ENCODE measurements at regions not wholly inside any gene's neighbourhood (a gene's known extent, or its start where the extent isn't known, plus 50 kb on each side); places are given as distances from the start of the nearest gene placed in this dataset.
"Not testable (repeated sequence)": the region's sequence is repeated elsewhere in the genome, so short reads cannot be mapped to it uniquely, and the experiment has no call there.

DNA sequence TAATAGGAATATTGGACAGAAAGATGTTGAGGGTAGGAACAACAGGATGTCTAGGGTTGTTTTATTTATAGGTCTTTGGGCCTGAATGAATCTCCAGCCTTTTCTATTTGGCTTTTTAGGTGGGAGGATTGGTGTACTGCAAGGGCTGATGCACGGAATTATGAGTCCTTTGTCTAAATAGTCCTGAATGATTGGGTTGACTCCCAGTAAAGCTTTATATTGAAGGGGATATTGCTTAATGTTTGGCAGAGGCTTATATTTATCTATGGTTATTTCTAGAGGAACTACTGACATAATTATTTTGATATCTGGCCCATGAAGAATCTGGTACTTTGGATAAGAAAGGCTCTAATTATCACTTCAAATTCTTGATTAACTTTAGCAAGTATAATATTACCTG is 253.6 kb upstream of the AVPR1A start:
- DNase-seq = no peak

DNA sequence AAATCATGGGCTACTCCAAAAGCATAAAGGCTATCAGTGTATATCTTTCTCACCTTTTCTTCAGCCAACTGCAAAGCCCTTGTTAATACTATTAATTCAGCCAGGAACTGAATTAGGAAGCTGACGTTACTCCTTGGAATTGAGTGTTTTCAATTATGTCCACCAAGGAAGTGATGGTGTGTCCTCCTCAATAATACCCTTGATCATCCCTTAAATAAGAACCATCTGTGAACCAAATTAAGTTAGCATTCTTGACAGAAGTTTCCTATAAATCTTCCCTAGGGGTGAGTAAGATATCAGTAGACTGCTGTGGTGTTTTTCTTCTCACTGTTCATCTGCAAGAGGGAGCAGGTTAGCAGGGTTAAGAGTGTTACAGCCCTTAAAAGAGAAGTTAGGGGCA is 252.3 kb upstream of the AVPR1A start:
- no peak for DNase-seq

DNA sequence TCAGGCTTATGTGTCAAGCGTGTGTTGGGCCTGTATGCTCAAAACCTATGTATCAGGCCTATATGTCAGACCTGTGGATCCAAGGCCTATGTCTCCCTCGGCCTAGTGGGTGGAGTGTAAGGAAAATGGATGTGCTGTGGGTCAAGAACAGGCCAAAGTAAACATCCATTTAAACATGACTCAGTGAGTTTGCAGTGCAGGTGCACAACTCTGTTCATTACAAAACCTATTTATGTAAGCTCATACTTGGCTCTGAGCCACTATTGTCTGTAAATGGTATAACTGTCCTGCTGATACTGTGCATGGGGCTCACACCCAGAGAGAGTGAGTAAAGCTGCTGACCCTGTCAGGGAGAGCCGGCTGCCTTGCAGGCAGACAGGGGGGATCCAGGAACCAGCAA is 249.7 kb upstream of the AVPR1A start:
- no peak for DNase-seq

DNA sequence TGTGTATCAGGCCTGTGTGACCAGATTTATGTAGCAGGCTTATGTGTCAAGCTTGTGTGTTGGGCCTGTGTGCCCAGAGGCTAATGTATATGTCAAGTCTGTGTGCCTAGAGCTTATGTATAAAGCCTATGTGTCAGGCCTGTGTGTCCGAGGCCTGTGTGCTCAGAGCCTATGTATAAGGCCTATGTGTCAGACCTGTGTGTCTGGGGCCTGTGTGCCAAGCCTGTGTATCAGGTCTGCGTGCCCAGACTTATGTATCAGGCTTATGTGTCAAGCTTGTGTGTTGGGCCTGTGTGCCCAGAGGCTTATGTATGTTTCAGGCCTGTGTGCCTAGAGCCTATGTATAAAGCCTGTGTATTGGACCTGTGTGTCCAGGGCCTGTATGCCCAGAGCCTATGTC is 249.3 kb upstream of the AVPR1A start:
- DNase-seq = no peak

DNA sequence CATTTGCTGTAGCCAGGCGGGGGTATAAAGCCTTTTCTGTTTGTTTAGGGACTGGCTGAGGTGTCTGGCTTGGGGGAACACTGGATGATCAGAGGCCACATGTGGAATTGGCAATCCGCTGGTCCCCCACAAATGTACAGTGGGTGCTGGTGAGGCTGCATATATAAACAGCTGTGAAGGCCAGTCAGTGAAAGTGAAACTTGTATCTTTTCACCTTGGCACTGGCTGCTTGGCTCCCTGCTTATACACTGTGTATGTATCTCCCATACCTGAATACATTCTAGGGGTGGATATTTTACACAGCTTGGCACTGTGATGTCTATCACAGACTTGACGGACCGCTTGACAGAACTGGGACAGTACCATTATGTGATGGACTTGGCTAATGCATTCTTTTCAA is 246.8 kb upstream of the AVPR1A start:
- no peak for DNase-seq

DNA sequence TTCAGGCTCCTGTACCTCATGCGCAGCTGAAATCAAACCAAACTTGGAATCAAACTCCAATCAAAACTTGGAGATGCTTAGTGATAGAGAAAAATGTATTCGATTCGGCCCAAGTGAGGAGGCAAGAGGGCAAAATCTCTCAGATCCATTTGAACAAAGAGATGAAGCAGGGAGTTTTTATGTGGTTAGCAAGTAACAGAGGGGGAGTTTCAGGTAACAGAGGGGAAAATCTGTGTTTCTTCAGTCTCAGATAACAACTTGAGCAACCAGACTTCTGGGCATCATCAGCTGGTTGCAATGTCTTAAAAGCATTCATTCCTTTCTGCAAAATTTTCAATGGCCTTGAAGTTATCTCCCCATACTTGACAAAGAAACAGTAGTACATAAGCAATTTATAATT is 245.1 kb upstream of the AVPR1A start:
- DNase-seq = no peak

DNA sequence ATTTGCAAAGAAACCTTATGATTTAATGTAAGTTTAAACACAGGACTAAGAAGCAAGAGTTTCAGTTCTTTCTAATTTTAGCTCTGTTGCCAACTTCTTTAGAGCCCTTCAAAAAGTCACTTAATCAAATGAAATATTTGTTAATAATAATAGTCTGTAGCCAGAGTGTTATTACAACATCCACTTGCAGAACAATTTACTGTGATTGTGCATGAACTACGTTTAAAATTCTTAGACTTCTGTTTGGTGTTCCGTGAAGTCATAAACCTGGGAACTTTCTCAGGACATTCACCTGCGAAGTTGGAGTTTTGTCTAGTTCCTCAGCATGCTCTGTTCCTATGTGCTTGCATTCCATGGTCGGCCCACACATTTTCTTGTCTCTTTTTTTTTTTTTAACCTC is 244.0 kb upstream of the AVPR1A start:
- no peak for DNase-seq

DNA sequence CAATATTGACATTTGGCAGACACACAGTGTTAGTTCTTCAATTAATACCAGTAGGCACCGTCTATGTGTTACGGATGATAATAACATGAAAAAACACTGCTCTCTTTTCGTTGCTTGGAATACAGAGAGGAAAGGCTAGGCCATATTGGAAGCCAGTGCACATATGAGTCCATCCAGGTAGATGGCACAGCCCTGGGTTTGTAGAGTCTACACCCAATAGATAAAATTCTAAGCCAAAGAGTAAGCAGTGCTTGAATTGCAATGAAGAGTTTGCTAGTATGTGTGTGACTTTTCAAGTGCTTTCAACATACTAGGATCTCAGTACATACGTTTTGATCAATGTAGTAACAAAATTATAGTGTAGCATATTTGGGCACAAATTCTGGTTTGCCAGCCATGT is 243.3 kb upstream of the AVPR1A start:
- no peak for DNase-seq

DNA sequence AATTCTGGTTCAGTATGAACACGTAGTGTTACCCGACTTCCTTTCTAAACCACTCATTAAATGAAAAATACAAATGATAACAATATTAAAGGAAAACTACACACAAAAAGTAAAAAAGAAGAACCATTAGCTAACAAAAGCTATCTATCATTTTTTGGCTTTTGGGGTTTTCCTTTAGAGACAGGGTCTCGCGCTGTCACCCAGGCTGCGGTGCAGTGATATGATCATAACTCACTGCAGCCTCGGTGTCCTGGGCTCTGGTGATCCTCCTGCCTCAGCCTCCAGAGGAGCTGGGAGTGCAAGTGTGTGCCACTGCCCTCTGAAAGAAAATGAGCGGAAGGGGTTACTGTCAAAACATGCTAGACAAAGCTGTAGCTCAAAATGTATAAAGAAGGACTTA is 238.2 kb upstream of the AVPR1A start:
- DNase-seq = no peak

DNA sequence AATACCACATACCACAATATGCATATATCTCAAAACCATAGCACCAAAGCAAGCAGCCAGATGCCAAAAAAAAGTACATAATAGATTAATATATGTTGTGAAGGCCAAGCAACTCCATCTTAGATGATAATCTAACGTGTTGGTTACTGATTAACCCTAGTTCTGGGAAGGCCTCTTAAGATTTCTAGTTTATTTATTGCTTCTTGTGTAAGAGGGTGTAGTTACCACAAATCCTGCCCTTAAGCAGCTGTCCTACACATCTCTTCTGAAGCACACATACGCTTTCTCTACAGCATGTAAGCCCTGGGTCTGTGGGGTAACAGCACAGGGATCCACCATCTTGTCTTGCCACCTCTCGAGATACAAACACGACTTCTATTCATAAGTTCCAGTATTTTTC is 236.8 kb upstream of the AVPR1A start:
- DNase-seq = no peak

DNA sequence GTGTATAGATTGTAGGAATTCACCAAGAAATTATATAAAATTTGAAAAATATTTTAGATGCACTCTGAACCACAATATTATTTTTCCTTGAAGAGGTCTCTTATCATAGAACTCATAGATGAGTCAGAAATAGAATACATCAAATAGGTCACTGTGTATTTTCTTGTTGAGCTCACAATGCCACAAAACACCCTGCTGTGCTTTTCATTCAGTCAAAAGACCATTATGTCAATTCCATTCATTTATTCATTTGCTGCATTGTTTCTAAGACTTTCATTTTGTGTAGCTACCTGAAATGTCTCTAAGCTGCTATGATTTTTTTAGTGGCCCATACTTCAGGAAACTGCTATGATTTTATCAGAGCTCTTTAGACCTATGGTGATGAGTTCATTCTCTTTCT is 231.9 kb upstream of the AVPR1A start:
- DNase-seq = no peak

DNA sequence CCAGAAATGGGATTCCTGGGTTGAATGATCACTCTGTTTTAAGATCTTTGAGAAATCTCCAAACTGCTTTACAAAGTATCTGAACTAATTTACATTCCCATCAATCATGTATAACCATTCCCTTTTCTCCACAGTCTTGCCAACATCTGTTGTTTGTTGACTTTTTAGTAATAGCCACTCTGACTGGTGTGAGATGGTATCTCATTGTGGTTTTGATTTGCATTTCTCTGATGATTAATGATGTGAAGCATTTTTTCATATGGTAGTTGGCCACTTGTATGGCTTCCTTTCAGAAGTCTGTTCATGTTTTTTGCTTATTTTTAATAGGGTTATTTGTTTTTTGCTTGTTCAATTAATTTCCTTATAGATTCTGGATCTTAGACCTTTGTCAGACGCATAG is 211.8 kb upstream of the AVPR1A start:
- no peak for DNase-seq

DNA sequence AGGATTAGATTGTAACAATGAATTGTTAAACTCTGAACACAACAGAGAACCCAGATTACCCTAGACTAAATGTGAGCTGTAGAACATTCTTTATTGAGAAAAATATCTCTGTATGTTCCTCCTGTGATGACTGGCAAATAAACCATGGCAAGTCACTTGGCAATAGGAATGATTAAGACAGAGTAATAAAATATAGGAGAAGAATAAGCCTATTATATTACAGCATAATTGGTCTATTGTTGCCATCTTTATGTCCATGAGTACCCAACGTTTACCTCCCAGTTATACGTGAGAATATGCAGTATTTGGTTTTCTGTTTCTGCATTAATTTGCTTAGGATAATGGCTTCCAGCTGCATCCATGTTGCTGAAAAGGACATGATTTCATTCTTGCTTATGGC is 211.2 kb upstream of the AVPR1A start:
- no peak for DNase-seq

DNA sequence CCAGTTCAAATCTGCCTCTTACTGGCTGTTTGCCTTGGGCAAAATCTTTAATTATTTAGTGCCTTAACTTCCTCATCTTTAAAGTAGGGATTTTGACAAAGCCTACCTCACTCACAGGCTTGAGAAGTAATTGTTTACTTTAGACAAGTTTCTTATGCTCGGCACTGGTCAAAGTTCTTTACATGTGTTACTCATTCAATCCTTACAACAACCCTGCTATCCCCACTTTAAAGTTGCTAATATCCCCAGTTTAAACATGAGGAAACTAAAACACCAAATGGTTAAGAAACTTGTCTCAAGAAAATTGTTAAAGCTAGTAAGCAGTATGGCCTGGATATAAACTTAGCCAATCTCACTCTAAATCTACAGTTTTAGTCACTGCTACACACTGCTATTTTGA is 204.0 kb upstream of the AVPR1A start:
- DNase-seq = no peak

DNA sequence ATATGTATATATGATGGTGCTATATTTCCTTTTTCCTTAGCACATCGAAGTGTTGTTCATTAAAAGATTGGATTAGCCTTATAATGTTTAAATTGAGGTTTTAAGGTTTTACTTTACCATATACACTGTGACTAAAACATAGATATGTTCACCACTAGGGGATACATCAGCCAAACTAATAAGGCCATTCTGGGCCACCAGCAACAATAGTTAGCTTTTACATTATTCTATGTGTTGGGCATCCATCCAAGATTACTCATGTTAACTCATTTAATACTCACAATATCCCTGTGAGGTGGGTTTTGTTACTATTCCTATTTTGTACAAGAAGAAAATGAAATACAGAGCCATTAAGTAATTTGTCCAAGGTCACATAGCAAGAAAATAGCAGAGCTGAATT is 202.6 kb upstream of the AVPR1A start:
- DNase-seq = no peak

DNA sequence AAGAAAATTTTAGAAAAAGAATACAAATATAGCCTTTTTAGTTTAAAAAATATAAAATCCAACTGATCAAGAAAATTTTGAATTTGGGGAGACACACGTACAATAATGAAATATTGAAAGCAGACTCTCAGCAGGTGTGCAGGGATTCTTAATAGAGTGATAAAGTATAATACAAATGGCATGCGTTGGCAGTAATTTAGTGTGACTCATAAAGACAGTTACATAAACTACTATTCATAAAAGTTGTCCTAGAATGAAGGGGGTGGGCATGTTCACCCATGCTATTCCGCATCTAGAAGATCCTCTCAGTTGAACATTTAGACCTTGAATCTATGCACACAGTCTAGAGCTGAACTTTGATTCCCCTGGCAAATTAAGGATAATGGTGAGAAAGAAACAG is 200.4 kb upstream of the AVPR1A start:
- no peak for DNase-seq

DNA sequence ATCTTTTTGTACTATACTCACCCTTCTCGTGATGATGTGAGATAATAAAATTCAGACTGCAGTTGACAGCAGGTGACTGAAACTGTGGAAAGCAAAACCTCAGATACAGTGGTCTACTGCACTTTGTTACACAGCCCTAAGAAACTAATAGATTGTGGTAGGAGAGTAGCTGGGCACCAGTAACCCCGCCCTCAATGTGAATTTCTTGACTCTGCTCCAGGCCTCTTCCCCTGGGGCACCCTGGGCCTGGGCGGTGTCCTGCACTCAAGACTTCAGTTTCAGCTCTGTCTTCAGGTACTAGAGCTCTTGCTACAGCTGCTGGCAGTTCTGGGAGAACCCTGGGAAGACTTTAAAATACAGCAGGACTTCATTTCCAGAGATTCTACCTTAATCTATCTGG is 197.6 kb upstream of the AVPR1A start:
- no peak for DNase-seq

DNA sequence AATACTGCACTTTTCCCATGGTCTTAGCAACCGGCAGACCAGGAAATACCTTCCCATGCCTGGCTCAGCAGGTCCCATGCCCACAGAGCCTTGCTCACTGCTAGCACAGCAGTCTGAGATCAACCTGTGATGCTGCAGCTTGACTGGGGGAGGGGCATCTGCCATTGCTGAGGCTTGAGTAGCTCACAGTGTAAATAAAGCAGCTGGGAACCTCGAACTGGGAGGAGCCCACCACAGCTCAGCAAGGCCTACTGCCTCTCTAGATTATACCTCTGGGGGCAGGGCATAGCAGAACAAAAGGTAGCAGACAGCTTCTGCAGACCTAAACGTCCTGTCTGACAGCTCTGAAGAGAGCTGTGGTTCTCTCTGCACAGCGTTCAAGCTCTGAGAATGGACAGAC is 186.2 kb upstream of the AVPR1A start:
- not testable (repeated sequence) for DNase-seq

DNA sequence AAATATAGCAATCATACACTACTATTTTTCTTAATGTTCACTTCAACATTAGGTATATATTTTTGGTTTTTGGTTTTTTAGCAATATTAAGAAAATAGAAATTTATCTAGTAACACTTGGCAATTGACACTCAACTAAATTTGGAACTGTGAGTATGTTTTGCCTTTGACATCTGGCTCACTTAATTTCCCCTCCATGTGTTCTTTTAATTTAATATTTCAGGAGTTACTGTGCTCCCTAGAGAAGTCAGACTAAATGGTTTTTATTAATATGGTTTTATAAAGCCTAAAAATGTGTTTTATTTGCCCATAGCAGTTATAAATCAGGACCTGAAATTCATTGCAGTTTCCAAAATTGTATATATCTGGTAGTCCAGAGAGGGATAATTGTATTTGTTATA is 175.3 kb upstream of the AVPR1A start:
- DNase-seq = no peak

DNA sequence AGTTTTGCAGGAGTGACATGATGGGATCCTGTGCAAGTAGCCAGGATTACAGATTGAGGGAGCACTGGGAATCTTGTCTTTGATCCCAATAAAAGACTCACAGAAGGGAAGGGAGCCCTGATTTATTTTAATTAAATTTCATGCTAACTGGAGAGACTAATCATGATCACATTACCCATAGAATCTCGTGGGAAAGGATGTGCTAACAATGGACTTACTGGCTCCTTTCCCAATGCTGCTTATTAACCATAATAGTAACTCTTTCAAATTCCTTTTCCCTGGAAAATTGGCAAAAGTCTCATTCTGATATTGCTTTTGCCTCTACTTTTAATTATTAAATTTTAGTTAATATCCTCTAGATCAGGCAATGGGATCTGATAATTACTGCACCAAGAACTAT is 174.8 kb upstream of the AVPR1A start:
- DNase-seq = no peak

DNA sequence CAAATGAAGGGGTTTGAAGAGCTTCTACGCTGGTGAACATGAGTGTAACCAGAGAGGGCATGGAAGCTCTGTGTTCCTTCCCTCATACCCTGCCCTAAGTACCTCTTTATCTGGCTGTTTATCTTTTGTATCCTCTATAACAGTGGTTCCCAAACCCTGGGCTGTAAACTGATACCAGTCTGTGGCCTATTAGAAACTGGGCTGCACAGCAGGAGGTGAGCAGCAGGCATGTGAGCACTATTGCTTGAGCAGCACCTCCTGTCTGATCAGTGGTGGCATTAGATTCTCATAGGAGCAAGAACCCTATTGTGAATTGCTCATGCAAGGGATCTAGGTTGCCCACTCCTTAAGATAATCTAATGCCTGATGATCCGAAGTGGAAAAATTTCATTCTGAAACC is 172.9 kb upstream of the AVPR1A start:
- DNase-seq = no peak

DNA sequence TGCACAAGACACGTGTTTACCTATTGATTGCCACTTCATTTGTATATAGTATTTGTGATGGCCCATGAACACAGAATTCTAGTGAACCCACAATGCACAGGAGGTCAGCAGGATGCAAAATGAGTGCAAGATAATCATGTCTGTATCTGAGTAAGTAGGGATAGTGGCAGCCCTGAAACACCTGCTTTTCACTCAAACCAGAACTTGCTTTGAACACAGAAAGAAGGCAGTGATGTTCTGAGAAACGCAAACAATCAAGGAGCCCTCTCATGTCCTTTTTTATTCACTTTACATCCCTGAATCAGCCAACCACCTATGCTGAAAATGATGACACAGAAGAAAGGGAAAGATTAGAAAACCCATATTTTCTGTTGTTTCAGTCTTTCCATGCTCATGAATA is 170.4 kb upstream of the AVPR1A start:
- DNase-seq = no peak

DNA sequence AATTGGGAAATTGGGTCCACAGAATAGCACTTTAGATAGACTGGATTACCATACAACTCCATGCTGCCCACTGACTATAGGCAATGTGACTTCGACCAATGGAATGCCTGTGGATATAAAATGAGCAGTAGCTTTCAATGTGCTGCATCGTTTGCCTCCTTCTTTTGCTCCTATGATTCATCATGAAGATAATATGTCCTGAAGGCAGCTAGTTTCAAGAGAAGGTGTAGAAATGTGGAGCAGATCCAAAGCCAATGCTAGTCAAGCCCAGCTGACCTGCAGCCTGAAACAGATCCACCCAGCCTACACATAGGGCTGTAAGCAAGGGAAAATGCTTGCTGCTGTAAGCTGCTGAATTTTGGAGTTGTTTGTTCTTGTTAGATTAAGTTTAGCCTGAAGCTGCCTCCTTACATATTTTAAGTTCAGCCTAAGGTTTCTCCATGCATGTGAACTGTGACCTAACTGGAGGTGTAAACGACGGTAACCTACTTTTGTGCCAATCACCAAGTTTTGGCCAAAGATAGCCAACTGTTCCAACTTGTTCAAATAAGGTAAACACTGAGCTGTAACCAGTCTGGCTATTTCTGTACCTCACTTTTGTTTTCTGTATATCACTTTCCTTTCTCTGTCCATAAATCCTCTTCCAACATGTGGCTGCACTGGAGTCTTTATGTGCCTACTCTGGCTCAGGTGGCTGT is 169.1 kb upstream of the AVPR1A start:
- no peak for DNase-seq

DNA sequence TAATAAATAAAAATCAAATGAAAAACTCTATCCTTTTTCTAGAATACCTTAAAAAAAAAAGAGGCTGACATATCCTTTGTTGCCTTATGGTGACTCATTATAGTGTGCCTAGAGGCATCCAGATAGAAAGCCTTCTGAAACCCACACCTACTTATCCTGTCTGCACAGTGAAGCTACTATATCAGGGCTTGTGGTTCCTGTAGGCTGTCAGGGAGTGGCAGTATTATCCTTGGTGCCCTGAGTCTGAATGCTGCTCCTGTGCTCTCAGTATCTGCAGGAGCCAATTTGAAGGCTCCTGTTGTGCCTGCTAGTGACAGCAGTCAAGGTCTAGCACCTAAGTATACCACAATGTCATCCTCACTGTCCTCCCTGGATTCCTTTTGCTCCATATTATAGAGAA is 168.4 kb upstream of the AVPR1A start:
- no peak for DNase-seq

DNA sequence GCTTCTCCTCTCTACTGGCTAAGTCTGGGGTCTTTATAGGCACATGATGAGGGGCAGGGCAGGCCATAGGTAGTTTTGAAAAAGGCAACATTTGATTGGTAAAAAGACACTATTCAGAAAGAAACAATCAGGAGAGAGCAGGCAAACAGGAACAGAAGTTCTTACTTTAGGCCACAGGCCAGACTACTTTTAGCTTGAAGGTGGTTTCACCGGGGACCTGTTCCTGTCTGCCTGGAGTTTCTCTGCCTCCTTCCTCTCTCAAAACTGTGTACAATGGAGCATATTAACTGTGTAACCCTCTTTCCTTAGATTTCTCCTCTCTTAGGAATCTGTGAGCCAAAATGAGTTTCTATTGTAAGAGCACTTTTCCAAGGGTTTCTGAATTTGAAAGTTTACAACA is 167.9 kb upstream of the AVPR1A start:
- DNase-seq = no peak

DNA sequence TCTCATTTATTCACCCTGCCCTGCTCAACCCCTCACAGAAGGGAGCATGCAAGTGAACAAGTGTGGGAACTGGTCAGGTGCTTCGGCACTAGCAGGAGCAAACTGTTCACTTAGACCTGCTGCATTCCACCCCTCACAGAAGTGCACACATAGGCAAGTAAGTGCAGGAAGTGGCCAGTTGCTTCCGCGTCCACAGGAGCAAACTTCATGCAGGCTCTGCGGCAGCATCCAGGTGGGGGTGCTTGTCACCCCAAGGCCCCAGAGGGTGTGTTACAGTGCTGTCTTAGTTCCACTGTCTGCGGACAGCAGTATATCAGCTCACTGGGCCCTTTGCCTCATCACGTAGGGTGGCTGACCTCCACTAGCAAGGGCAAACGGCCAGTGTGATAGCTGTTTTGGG is 167.3 kb upstream of the AVPR1A start:
- no peak for DNase-seq

Data from NCI-H446 (cell line).